GM06990 (cell line): ENCODE measurements at regions not wholly inside any gene's neighbourhood (a gene's known extent, or its start where the extent isn't known, plus 50 kb on each side); places are given as distances from the start of the nearest gene placed in this dataset.

Experiments
- DNase-seq: peaks from one replicate; pipeline ENCODE4 v3.0.0-alpha.2; 2011; ENCODE audit not compliant: insufficient read length; ENCODE audit errors: extremely low read depth
- H3K27me3 ChIP-seq: replicated peaks from 2 replicates; pipeline ENCODE4 v1.6.0; 2011; ENCODE audit warnings: low read length; ENCODE audit not compliant: control insufficient read depth, insufficient read depth
- H3K36me3 ChIP-seq: 2 replicates; pipeline ENCODE4 v1.5.1; 2011; ENCODE audit warnings: low read length; ENCODE audit not compliant: control insufficient read depth, insufficient read depth
- H3K4me3 ChIP-seq: replicated peaks from 2 replicates; pipeline ENCODE4 v1.5.1; 2011; ENCODE audit warnings: low read depth, mild to moderate bottlenecking, control low read depth, low read length
- TF ChIP-seq, protein P1 (sequence below): IDR thresholded peaks from 2 replicates; pipeline ENCODE4 v1.5.1; 2011; ENCODE audit warnings: low read length, control low read depth, mild to moderate bottlenecking, inconsistent platforms; ENCODE audit not compliant: insufficient read depth, poor library complexity, severe bottlenecking

GRCh38 chr7:142615508-142615907 is 133.8 kb upstream of the PRSS1 start:
- no peak for DNase-seq
- Histone ChIP-seq H3K36me3 (no peaks in the 10 kb centered on the region), H3K4me3 (no peak overlapping the region), H3K27me3 (no peaks in the 10 kb centered on the region; the same call in 1 of the 2 replicates)
- TF ChIP-seq, protein P1, sequence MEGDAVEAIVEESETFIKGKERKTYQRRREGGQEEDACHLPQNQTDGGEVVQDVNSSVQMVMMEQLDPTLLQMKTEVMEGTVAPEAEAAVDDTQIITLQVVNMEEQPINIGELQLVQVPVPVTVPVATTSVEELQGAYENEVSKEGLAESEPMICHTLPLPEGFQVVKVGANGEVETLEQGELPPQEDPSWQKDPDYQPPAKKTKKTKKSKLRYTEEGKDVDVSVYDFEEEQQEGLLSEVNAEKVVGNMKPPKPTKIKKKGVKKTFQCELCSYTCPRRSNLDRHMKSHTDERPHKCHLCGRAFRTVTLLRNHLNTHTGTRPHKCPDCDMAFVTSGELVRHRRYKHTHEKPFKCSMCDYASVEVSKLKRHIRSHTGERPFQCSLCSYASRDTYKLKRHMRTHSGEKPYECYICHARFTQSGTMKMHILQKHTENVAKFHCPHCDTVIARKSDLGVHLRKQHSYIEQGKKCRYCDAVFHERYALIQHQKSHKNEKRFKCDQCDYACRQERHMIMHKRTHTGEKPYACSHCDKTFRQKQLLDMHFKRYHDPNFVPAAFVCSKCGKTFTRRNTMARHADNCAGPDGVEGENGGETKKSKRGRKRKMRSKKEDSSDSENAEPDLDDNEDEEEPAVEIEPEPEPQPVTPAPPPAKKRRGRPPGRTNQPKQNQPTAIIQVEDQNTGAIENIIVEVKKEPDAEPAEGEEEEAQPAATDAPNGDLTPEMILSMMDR = no peak

DNA sequence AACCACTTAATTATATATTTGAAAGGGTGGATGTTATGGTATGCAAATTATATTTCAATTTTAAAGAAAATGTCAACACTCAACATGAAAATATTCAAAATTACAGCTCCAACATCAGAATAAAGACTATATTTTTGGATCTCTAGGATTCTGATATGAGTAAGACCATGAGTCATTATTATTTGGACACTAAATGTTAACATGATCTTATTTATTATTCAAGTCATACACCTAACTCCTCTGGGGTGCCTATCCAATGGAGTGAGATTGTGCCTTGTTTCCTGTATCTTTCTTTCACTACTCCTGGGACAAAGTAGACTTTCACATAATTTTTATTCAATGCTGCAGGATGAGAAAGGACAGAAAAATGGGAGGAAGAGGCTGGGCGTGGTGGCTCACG is 135.2 kb upstream of the PRSS1 start:
- H3K4me3 ChIP-seq = no peak overlapping the region
- TF ChIP-seq, protein P1 = no peak
- no peaks in the 10 kb centered on the region for H3K36me3 ChIP-seq
- no peak for DNase-seq
- H3K27me3 ChIP-seq = no peaks in the 10 kb centered on the region; the same call in 1 of the 2 replicates

DNA sequence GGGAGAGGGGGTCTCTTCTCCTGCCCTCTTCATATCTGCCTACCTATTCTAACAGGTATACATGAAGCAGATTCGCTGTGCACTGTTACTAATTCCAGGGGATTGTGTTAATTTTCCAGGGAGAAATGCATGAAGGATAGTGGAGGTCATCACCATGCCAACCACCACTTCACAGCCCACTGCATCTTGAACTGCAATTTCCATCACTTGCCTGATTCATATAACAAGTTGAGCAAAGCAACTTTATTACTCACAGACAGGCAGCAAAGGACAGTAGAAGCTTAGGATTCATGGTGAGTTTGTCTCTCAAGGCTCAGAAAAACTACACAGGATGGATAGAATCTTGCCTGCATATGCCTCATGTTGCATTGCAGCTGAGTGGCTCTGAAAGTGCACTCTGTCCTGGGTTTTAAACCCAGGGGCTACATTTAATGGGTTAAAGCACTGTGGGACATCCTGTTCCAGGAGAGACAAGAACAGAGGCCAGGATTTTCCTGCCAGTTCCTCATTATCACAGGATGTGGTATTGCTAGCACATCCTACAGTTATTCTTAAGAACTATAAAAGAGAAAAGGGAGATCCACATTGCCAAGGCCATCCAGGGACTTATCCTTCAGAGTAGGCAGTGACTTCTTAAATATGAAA is 136.9 kb upstream of the PRSS1 start:
- TF ChIP-seq, protein P1 = no peak
- no peaks in the 10 kb centered on the region; the same call in 1 of the 2 replicates for H3K27me3 ChIP-seq
- H3K36me3 ChIP-seq = no peaks in the 10 kb centered on the region
- H3K4me3 ChIP-seq = no peak overlapping the region
- no peak for DNase-seq

- TF ChIP-seq, protein P1 = no peak
- Histone ChIP-seq H3K27me3 (no peaks in the 10 kb centered on the region; the same call in 1 of the 2 replicates), H3K36me3 (no peaks in the 10 kb centered on the region), H3K4me3 (no peak overlapping the region)
- no peak for DNase-seq
Measured at GRCh38 chr7:142611566-142612236, 137.6 kb upstream of the PRSS1 start.

GRCh38 chr7:142608630-142609428 is 140.4 kb upstream of the PRSS1 start:
- no peak for DNase-seq
- Histone ChIP-seq H3K4me3 (no peak overlapping the region), H3K36me3 (no peaks in the 10 kb centered on the region), H3K27me3 (no peaks in the 10 kb centered on the region; the same call in 1 of the 2 replicates)
- TF ChIP-seq, protein P1 = no peak
